Loucy (cell line): ENCODE measurements at regions not wholly inside any gene's neighbourhood (a gene's known extent, or its start where the extent isn't known, plus 50 kb on each side); places are given as distances from the start of the nearest gene placed in this dataset.

Experiments used
- H2AFZ ChIP-seq: fragments of 200-600 bp; sonication (generic); 2 replicates; pipeline ENCODE4 v1.6.0; 2016; ENCODE audit warnings: antibody characterized with exemption, mild to moderate bottlenecking, low read length, moderate library complexity
- H3F3A ChIP-seq: fragments of 200-600 bp; 2 replicates; pipeline ENCODE4 v1.6.0; 2016; ENCODE audit warnings: antibody characterized with exemption, low read depth, mild to moderate bottlenecking
- H3K27me3 ChIP-seq: fragments of 200-600 bp; sonication (generic); 2 replicates; pipeline ENCODE4 v1.6.1; 2014; ENCODE audit warnings: low read length, mild to moderate bottlenecking; ENCODE audit not compliant: insufficient read depth, poor library complexity, severe bottlenecking
- H3K36me3 ChIP-seq: fragments of 200-600 bp; sonication (generic); 2 replicates; pipeline ENCODE4 v1.6.1; 2016; ENCODE audit warnings: low read length; ENCODE audit not compliant: insufficient read depth
- H3K4me1 ChIP-seq: fragments of 200-600 bp; sonication (generic); 2 replicates; pipeline ENCODE4 v1.5.1; 2014; ENCODE audit warnings: low read length, mild to moderate bottlenecking; ENCODE audit not compliant: insufficient read depth, poor library complexity, severe bottlenecking
- H3K4me2 ChIP-seq: fragments of 200-600 bp; sonication (generic); 2 replicates; pipeline ENCODE4 v1.6.0; 2014; ENCODE audit warnings: antibody characterized with exemption, low read length, low read depth, mild to moderate bottlenecking; ENCODE audit not compliant: poor library complexity, severe bottlenecking
- H3K4me3 ChIP-seq: fragments of 200-600 bp; sonication (generic); 2 replicates; pipeline ENCODE4 v1.5.1; 2014; ENCODE audit warnings: low read length, mild to moderate bottlenecking, mixed read lengths; ENCODE audit not compliant: poor library complexity, severe bottlenecking
- H3K79me2 ChIP-seq: fragments of 200-600 bp; sonication (generic); 2 replicates; pipeline ENCODE4 v1.6.1; 2014; ENCODE audit warnings: low read length; ENCODE audit not compliant: insufficient read depth
- H3K9ac ChIP-seq: fragments of 200-600 bp; sonication (generic); 2 replicates; pipeline ENCODE4 v1.6.0; 2014; ENCODE audit warnings: mild to moderate bottlenecking, low read depth, low read length, moderate library complexity; ENCODE audit not compliant: poor library complexity, severe bottlenecking
- H3K9me2 ChIP-seq: fragments of 200-600 bp; sonication (generic); replicated peaks from 2 replicates; pipeline ENCODE4 v1.6.1; 2016; ENCODE audit warnings: low read depth, low read length, mixed read lengths
- H3K9me3 ChIP-seq: fragments of 200-600 bp; sonication (generic); 2 replicates; pipeline ENCODE4 v1.6.1; 2014; ENCODE audit warnings: mild to moderate bottlenecking, antibody characterized with exemption, low read length, low read depth; ENCODE audit not compliant: insufficient read depth
- H4K20me1 ChIP-seq: fragments of 200-600 bp; sonication (generic); 2 replicates; pipeline ENCODE4 v1.6.0; 2014; ENCODE audit warnings: antibody characterized with exemption, low read length, mild to moderate bottlenecking; ENCODE audit not compliant: insufficient read depth, poor library complexity, severe bottlenecking
- CTCF ChIP-seq: fragments of 200-600 bp; sonication (generic); conservative IDR thresholded peaks from 2 replicates; pipeline ENCODE4 v1.5.1; 2014; ENCODE audit warnings: mild to moderate bottlenecking, antibody characterized with exemption, low read length
- EZH2phosphoT487 ChIP-seq: fragments of 200-600 bp; IDR thresholded peaks from 2 replicates; pipeline ENCODE4 v1.6.1; 2018; ENCODE audit warnings: antibody characterized with exemption, mild to moderate bottlenecking, moderate library complexity, borderline replicate concordance

- no peaks in the 10 kb centered on the region for H3K9me2 ChIP-seq
- TF ChIP-seq EZH2phosphoT487, result no peak
- no peak for TF ChIP-seq CTCF
- no peak overlapping the region for H3K4me3 ChIP-seq
- H3K27me3 ChIP-seq, result no peaks in the 10 kb centered on the region
- no peaks in the 10 kb centered on the region for H3K79me2 ChIP-seq
- H3K4me2 ChIP-seq, result no peak overlapping the region
- H2AFZ ChIP-seq, result peak overlapping the region; percentile 60; the same call in 1 of the 2 replicates
- no peaks in the 10 kb centered on the region for H4K20me1 ChIP-seq
- no peaks in the 10 kb centered on the region for H3K4me1 ChIP-seq
- H3K9ac ChIP-seq, result no peak overlapping the region
- no peaks in the 10 kb centered on the region for H3K9me3 ChIP-seq
- no peaks in the 10 kb centered on the region for H3K36me3 ChIP-seq
- no peaks in the 10 kb centered on the region for H3F3A ChIP-seq
Observed at GRCh38 chr11:91904792-91905785, 319.5 kb upstream of the FAT3 start.

- no peak overlapping the region for H3K4me3 ChIP-seq
- no peak overlapping the region for H2AFZ ChIP-seq
- no peaks in the 10 kb centered on the region for H3K9me2 ChIP-seq
Observed at GRCh38 chr11:91902312-91902711, 322.3 kb upstream of the FAT3 start.

GRCh38 chr11:91880660-91881059, 344.0 kb upstream of the FAT3 start:
- H3K9ac ChIP-seq, result no peak overlapping the region
- H3F3A ChIP-seq, result peaks cover 8% of the 10 kb centered on the region; the same call in 1 of the 2 replicates
- H3K4me3 ChIP-seq, result no peak overlapping the region
- H3K36me3 ChIP-seq, result no peaks in the 10 kb centered on the region
- no peaks in the 10 kb centered on the region for H4K20me1 ChIP-seq
- H3K9me3 ChIP-seq, result no peaks in the 10 kb centered on the region
- no peak overlapping the region for H3K4me2 ChIP-seq
- H2AFZ ChIP-seq, result no peak overlapping the region
- no peaks in the 10 kb centered on the region for H3K79me2 ChIP-seq
- no peaks in the 10 kb centered on the region for H3K9me2 ChIP-seq
- H3K27me3 ChIP-seq, result no peaks in the 10 kb centered on the region
- no peak for TF ChIP-seq CTCF
- no peak for TF ChIP-seq EZH2phosphoT487
- peaks cover 25% of the 10 kb centered on the region for H3K4me1 ChIP-seq

More at GRCh38 chr11:91902312-91902711, 322.3 kb upstream of the FAT3 start:
- TF ChIP-seq CTCF (no peak), EZH2phosphoT487 (no peak)
- Histone ChIP-seq H3K36me3 (no peaks in the 10 kb centered on the region), H3K79me2 (no peaks in the 10 kb centered on the region), H3K4me1 (no peaks in the 10 kb centered on the region), H3K9ac (no peak overlapping the region), H3K27me3 (no peaks in the 10 kb centered on the region), H3K4me2 (no peak overlapping the region), H3K9me3 (no peaks in the 10 kb centered on the region), H4K20me1 (no peaks in the 10 kb centered on the region), H3F3A (no peaks in the 10 kb centered on the region)
